ENCODE measurements at regions not wholly inside any gene's neighbourhood (a gene's known extent, or its start where the extent isn't known, plus 50 kb on each side); places are given as distances from the start of the nearest gene placed in this dataset.

- no peak overlapping the region for H2AFZ ChIP-seq
- WGBS, 2 experiments (ENCODE audit: low coverage in 1 of 2, low lambda C conversion rate in 2 of 2, missing lambda C conversion rate in 2 of 2): 19 to 35% methylated on average over 1 of the region's 1 CpG
- in situ Hi-C loops (cut with MboI): no loop called here
- TF ChIP-seq EZH2phosphoT487 (IDR thresholded peaks at IDR 0.05; ENCODE audit: insufficient read depth, low read depth) (no peak), EZH2 (IDR thresholded peaks at IDR 0.05; ENCODE audit: insufficient read depth, poor library complexity, severe bottlenecking) (no peak)
- no peaks in the 10 kb centered on the region for H4K20me1 ChIP-seq (ENCODE audit: insufficient read depth)
- no peak overlapping the region for H3K4me3 ChIP-seq
- H3K27ac ChIP-seq: no peak overlapping the region
- H3K4me2 ChIP-seq (ENCODE audit: unreplicated experiment): no peak overlapping the region
- no peaks in the 10 kb centered on the region for H3K36me3 ChIP-seq (ENCODE audit: low read depth)
- H3K4me1 ChIP-seq (ENCODE audit: insufficient read depth): no peaks in the 10 kb centered on the region
- no peak overlapping the region for H3K9ac ChIP-seq
- DNase-seq: no peak
- no peaks in the 10 kb centered on the region for H3K9me2 ChIP-seq (ENCODE audit: insufficient read depth)
- no peaks in the 10 kb centered on the region for H3K27me3 ChIP-seq (replicated peaks; ENCODE audit: insufficient read depth)
- no peaks in the 10 kb centered on the region for H3K9me3 ChIP-seq (ENCODE audit: low read depth)
- H3F3A ChIP-seq (ENCODE audit: insufficient read depth): no peaks in the 10 kb centered on the region
- H3K79me2 ChIP-seq (ENCODE audit: insufficient read depth): no peaks in the 10 kb centered on the region
Measured at GRCh38 chr18:33900638-33901037, 322.6 kb downstream of the ASXL3 start.

GRCh38 chr18:33898427-33898826, 320.4 kb downstream of the ASXL3 start:
- H3K4me2 ChIP-seq (ENCODE audit: unreplicated experiment): no peak overlapping the region
- no peaks in the 10 kb centered on the region for H3K9me3 ChIP-seq (ENCODE audit: low read depth)
- H3K36me3 ChIP-seq (ENCODE audit: low read depth): no peaks in the 10 kb centered on the region
- no peaks in the 10 kb centered on the region for H3F3A ChIP-seq (ENCODE audit: insufficient read depth)
- H3K9me2 ChIP-seq (ENCODE audit: insufficient read depth): no peaks in the 10 kb centered on the region
- H3K79me2 ChIP-seq (ENCODE audit: insufficient read depth): no peaks in the 10 kb centered on the region
- no peaks in the 10 kb centered on the region for H3K27me3 ChIP-seq (replicated peaks; ENCODE audit: insufficient read depth)
- no peak for TF ChIP-seq EZH2phosphoT487 (IDR thresholded peaks at IDR 0.05; ENCODE audit: insufficient read depth, low read depth)
- no peak for TF ChIP-seq EZH2 (IDR thresholded peaks at IDR 0.05; ENCODE audit: insufficient read depth, poor library complexity, severe bottlenecking)
- 40 to 43% methylated on average over 2 of the region's 2 CpGs for WGBS, 2 experiments (ENCODE audit: low coverage in 1 of 2, low lambda C conversion rate in 2 of 2, missing lambda C conversion rate in 2 of 2)
- H3K4me1 ChIP-seq (ENCODE audit: insufficient read depth): no peaks in the 10 kb centered on the region
- no peak for DNase-seq
- no peaks in the 10 kb centered on the region for H4K20me1 ChIP-seq (ENCODE audit: insufficient read depth)
- H2AFZ ChIP-seq: no peak overlapping the region
- in situ Hi-C loops (cut with MboI): no loop called here
- no peak overlapping the region for H3K4me3 ChIP-seq
- H3K9ac ChIP-seq: no peak overlapping the region
- no peak overlapping the region for H3K27ac ChIP-seq

GRCh38 chr18:33878213-33878612, 300.2 kb downstream of the ASXL3 start:
- no peak for DNase-seq
- H4K20me1 ChIP-seq (ENCODE audit: insufficient read depth): no peaks in the 10 kb centered on the region
- no peak overlapping the region for H3K4me2 ChIP-seq (ENCODE audit: unreplicated experiment)
- no peak overlapping the region for H3K4me3 ChIP-seq
- no peaks in the 10 kb centered on the region for H3K4me1 ChIP-seq (ENCODE audit: insufficient read depth)
- no peaks in the 10 kb centered on the region for H3K79me2 ChIP-seq (ENCODE audit: insufficient read depth)
- no peak overlapping the region for H3K27ac ChIP-seq
- no peaks in the 10 kb centered on the region for H3K36me3 ChIP-seq (ENCODE audit: low read depth)
- WGBS, 2 experiments (ENCODE audit: low coverage in 1 of 2, low lambda C conversion rate in 2 of 2, missing lambda C conversion rate in 2 of 2): 0 to 8% methylated on average over 1 of the region's 1 CpG
- H3K9me2 ChIP-seq (ENCODE audit: insufficient read depth): no peaks in the 10 kb centered on the region
- H3K9me3 ChIP-seq (ENCODE audit: low read depth): no peaks in the 10 kb centered on the region
- TF ChIP-seq EZH2phosphoT487 (IDR thresholded peaks at IDR 0.05; ENCODE audit: insufficient read depth, low read depth) (no peak), EZH2 (IDR thresholded peaks at IDR 0.05; ENCODE audit: insufficient read depth, poor library complexity, severe bottlenecking) (no peak)
- no peak overlapping the region for H3K9ac ChIP-seq
- no peaks in the 10 kb centered on the region for H3F3A ChIP-seq (ENCODE audit: insufficient read depth)
- H2AFZ ChIP-seq: no peak overlapping the region
- in situ Hi-C loops (cut with MboI): no loop called here
- H3K27me3 ChIP-seq (replicated peaks; ENCODE audit: insufficient read depth): no peaks in the 10 kb centered on the region

GRCh38 chr18:33875029-33875565, 297.1 kb downstream of the ASXL3 start:
- Histone ChIP-seq H3K4me3 (no peak overlapping the region), H3F3A (ENCODE audit: insufficient read depth) (no peaks in the 10 kb centered on the region), H3K79me2 (ENCODE audit: insufficient read depth) (no peaks in the 10 kb centered on the region), H3K27ac (no peak overlapping the region), H3K9ac (no peak overlapping the region), H3K9me3 (ENCODE audit: low read depth) (no peaks in the 10 kb centered on the region), H3K27me3 (replicated peaks; ENCODE audit: insufficient read depth) (no peaks in the 10 kb centered on the region), H2AFZ (no peak overlapping the region), H4K20me1 (ENCODE audit: insufficient read depth) (no peaks in the 10 kb centered on the region), H3K4me2 (ENCODE audit: unreplicated experiment) (no peak overlapping the region), H3K4me1 (ENCODE audit: insufficient read depth) (no peaks in the 10 kb centered on the region), H3K9me2 (ENCODE audit: insufficient read depth) (no peaks in the 10 kb centered on the region), H3K36me3 (ENCODE audit: low read depth) (no peaks in the 10 kb centered on the region)
- 1 to 3% methylated on average over 2 of the region's 2 CpGs for WGBS, 2 experiments (ENCODE audit: low coverage in 1 of 2, low lambda C conversion rate in 2 of 2, missing lambda C conversion rate in 2 of 2)
- TF ChIP-seq EZH2phosphoT487 (IDR thresholded peaks at IDR 0.05; ENCODE audit: insufficient read depth, low read depth): no peak
- TF ChIP-seq EZH2 (IDR thresholded peaks at IDR 0.05; ENCODE audit: insufficient read depth, poor library complexity, severe bottlenecking): no peak
- no peak for DNase-seq
- in situ Hi-C loops (cut with MboI): no loop called here

- H3K4me1 ChIP-seq (ENCODE audit: insufficient read depth): no peaks in the 10 kb centered on the region
- no peak overlapping the region for H3K27ac ChIP-seq
- no peaks in the 10 kb centered on the region for H3F3A ChIP-seq (ENCODE audit: insufficient read depth)
- no peak overlapping the region for H3K4me2 ChIP-seq (ENCODE audit: unreplicated experiment)
- TF ChIP-seq EZH2 (IDR thresholded peaks at IDR 0.05; ENCODE audit: insufficient read depth, poor library complexity, severe bottlenecking): no peak
- no peak for TF ChIP-seq EZH2phosphoT487 (IDR thresholded peaks at IDR 0.05; ENCODE audit: insufficient read depth, low read depth)
- no peaks in the 10 kb centered on the region for H3K79me2 ChIP-seq (ENCODE audit: insufficient read depth)
- H3K36me3 ChIP-seq (ENCODE audit: low read depth): no peaks in the 10 kb centered on the region
- H4K20me1 ChIP-seq (ENCODE audit: insufficient read depth): no peaks in the 10 kb centered on the region
- 1% methylated on average over 3 of the region's 3 CpGs for WGBS, 2 experiments (ENCODE audit: low coverage in 1 of 2, low lambda C conversion rate in 2 of 2, missing lambda C conversion rate in 2 of 2)
- H3K27me3 ChIP-seq (replicated peaks; ENCODE audit: insufficient read depth): no peaks in the 10 kb centered on the region
- no peaks in the 10 kb centered on the region for H3K9me2 ChIP-seq (ENCODE audit: insufficient read depth)
- H3K9ac ChIP-seq: no peak overlapping the region
- in situ Hi-C loops (cut with MboI): no loop called here
- no peak overlapping the region for H3K4me3 ChIP-seq
- no peaks in the 10 kb centered on the region for H3K9me3 ChIP-seq (ENCODE audit: low read depth)
- no peak overlapping the region for H2AFZ ChIP-seq
- DNase-seq: no peak
Measured at GRCh38 chr18:33873112-33873511, 295.1 kb downstream of the ASXL3 start.
